ENCODE measurements at regions not wholly inside any gene's neighbourhood (a gene's known extent, or its start where the extent isn't known, plus 50 kb on each side); places are given as distances from the start of the nearest gene placed in this dataset.

DNA sequence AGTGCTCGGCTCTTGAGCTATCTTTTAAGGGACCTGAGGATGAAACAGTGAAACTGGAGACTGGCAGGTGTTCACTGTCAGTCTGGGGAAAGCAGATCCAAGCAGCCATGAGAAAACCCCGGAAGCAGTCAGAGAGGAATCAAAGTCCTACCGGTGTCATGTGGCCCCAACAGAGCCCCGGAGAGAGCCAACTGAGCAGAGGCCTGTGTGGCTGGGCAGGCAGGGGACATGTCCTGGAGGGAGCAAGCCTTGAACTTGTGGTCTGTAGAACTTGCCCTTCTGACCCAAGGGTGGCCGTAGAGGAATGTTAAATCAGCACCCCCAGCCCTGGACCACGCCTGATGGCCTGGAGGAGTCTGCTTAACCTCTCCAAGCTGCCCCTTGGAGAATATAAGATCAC is 113.7 kb upstream of the ZNF507 start:
- WGBS = 96% methylated on average over 6 of the region's 6 CpGs
- no peak for TF ChIP-seq POLR2A (IDR thresholded peaks at IDR 0.05)
- TF ChIP-seq POLR2AphosphoS5 (IDR thresholded peaks at IDR 0.05) = no peak
- TF ChIP-seq, protein P1, sequence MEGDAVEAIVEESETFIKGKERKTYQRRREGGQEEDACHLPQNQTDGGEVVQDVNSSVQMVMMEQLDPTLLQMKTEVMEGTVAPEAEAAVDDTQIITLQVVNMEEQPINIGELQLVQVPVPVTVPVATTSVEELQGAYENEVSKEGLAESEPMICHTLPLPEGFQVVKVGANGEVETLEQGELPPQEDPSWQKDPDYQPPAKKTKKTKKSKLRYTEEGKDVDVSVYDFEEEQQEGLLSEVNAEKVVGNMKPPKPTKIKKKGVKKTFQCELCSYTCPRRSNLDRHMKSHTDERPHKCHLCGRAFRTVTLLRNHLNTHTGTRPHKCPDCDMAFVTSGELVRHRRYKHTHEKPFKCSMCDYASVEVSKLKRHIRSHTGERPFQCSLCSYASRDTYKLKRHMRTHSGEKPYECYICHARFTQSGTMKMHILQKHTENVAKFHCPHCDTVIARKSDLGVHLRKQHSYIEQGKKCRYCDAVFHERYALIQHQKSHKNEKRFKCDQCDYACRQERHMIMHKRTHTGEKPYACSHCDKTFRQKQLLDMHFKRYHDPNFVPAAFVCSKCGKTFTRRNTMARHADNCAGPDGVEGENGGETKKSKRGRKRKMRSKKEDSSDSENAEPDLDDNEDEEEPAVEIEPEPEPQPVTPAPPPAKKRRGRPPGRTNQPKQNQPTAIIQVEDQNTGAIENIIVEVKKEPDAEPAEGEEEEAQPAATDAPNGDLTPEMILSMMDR (IDR thresholded peaks at IDR 0.05) = no peak

GRCh38 chr19:32232449-32232848 is 113.0 kb upstream of the ZNF507 start:
- H3K27ac ChIP-seq = no peak overlapping the region
- H3K4me1 ChIP-seq (replicated peaks) = no peaks in the 10 kb centered on the region
- no peak for DNase-seq (ENCODE audit: low spot score)
- H3K4me3 ChIP-seq = no peak overlapping the region
- intact Hi-C loops (cut with DNase I) = no loop called here
- H3K27me3 ChIP-seq (replicated peaks; ENCODE audit: insufficient read depth) = peaks cover 3% of the 10 kb centered on the region
- H3K36me3 ChIP-seq = no peaks in the 10 kb centered on the region
- TF ChIP-seq, protein P1 (IDR thresholded peaks at IDR 0.05) = no peak
- H3K9me3 ChIP-seq = no peaks in the 10 kb centered on the region
- 92% methylated on average over 8 of the region's 8 CpGs for WGBS

More for the DNA sequence above, 113.7 kb upstream of the ZNF507 start:
- Histone ChIP-seq H3K4me1 (replicated peaks) (no peaks in the 10 kb centered on the region), H3K27ac (no peak overlapping the region), H3K9me3 (no peaks in the 10 kb centered on the region), H3K27me3 (replicated peaks; ENCODE audit: insufficient read depth) (peaks cover 3% of the 10 kb centered on the region), H3K36me3 (no peaks in the 10 kb centered on the region), H3K4me3 (no peak overlapping the region)
- no peak for DNase-seq (ENCODE audit: low spot score)
- intact Hi-C loops (cut with DNase I) = no loop called here

DNA sequence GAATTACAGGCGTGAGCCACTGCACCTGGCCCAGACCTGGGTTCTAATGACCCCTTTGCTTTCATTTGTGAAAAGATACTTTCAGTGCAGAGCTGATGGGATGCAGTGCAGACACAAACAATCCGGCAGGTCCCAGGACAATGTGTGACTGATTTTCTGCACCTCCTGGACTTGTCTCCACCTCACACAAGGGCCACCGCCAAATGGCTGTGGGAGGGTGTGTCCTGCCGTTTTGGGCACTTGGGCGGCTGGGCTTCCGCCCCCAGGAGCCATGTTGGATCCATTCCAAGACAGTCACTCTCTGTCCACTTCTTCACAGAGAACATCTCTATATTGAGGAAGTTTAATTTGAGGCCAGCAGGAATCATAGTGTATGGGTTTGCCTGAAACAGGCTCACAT is 112.3 kb upstream of the ZNF507 start:
- peaks cover 3% of the 10 kb centered on the region for H3K27me3 ChIP-seq (replicated peaks; ENCODE audit: insufficient read depth)
- TF ChIP-seq POLR2AphosphoS5 (IDR thresholded peaks at IDR 0.05) (no peak), POLR2A (IDR thresholded peaks at IDR 0.05) (no peak)
- TF ChIP-seq, protein P1 (IDR thresholded peaks at IDR 0.05) = no peak
- no peak for DNase-seq (ENCODE audit: low spot score)
- 51% methylated on average over 6 of the region's 6 CpGs for WGBS
- no peaks in the 10 kb centered on the region for H3K9me3 ChIP-seq
- intact Hi-C loops (cut with DNase I) = no loop called here
- H3K36me3 ChIP-seq = no peaks in the 10 kb centered on the region
- H3K27ac ChIP-seq = no peak overlapping the region
- no peak overlapping the region for H3K4me3 ChIP-seq
- no peaks in the 10 kb centered on the region for H3K4me1 ChIP-seq (replicated peaks)

DNA sequence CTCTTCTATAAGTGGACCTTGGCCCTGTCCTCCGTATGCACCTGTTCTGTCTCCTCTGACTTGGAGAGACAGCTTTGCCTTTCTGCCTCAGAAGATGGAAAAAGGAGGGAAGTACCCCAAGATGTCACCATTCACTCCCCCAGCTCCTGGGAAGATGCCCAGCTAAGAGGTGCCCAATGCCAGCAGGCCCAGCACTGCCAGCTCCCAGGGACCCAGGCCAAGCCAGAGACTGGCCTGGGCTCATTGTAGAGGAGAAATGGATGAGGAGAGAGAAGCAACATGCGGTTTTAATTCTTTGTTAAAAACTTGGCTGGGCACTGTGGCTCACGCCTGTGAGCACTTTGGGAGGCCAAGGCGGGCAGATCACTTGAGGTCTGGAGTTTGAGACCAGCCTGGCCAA is 111.5 kb upstream of the ZNF507 start:
- Histone ChIP-seq H3K4me1 (replicated peaks) (no peaks in the 10 kb centered on the region), H3K27ac (no peak overlapping the region), H3K36me3 (no peaks in the 10 kb centered on the region), H3K4me3 (no peak overlapping the region), H3K27me3 (replicated peaks; ENCODE audit: insufficient read depth) (peaks cover 3% of the 10 kb centered on the region), H3K9me3 (no peaks in the 10 kb centered on the region)
- TF ChIP-seq POLR2A (IDR thresholded peaks at IDR 0.05) = no peak
- TF ChIP-seq, protein P1 (IDR thresholded peaks at IDR 0.05) = no peak
- TF ChIP-seq POLR2AphosphoS5 (IDR thresholded peaks at IDR 0.05) = no peak
- DNase-seq (ENCODE audit: low spot score) = no peak
- 48% methylated on average over 4 of the region's 4 CpGs for WGBS
- intact Hi-C loops (cut with DNase I) = no loop called here

DNA sequence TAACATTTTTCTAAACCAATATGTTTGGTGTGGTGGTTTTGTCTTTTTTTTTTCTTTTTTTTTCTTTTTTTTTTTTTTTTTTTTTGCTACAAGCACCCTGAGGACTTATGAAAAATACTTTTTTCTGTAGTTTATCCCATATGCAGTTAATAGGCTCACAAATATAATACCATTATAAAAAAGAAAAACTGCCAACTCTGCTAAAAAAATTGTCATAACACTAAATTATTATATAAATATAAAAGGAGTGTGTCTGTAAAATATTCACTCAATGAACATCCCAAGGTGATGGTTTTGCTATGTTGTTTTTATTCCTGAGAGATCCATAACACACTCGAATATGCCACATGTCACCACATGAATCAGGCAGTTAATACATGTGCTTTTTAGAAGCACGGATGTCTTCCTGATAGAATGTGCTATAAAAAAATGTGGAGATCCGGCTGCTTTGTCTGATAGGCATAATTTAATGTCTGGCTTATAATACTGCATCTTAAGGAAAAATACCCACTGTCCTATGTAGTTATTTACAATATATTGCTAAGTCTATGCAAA is 110.7 kb upstream of the ZNF507 start:
- DNase-seq (ENCODE audit: low spot score) = no peak
- WGBS = 48% methylated on average over 3 of the region's 3 CpGs
- TF ChIP-seq POLR2A (IDR thresholded peaks at IDR 0.05) (no peak), POLR2AphosphoS5 (IDR thresholded peaks at IDR 0.05) (no peak)
- TF ChIP-seq, protein P1 (IDR thresholded peaks at IDR 0.05) = no peak
- no peaks in the 10 kb centered on the region for H3K4me1 ChIP-seq (replicated peaks)
- no peak overlapping the region for H3K4me3 ChIP-seq
- H3K27ac ChIP-seq = no peak overlapping the region
- H3K36me3 ChIP-seq = no peaks in the 10 kb centered on the region
- no peaks in the 10 kb centered on the region for H3K9me3 ChIP-seq
- intact Hi-C loops (cut with DNase I) = no loop called here
- H3K27me3 ChIP-seq (replicated peaks; ENCODE audit: insufficient read depth) = peaks cover 3% of the 10 kb centered on the region
